ENCODE measurements at regions not wholly inside any gene's neighbourhood (a gene's known extent, or its start where the extent isn't known, plus 50 kb on each side); places are given as distances from the start of the nearest gene placed in this dataset.

- no peaks in the 10 kb centered on the region for H3K36me3 ChIP-seq (replicated peaks; ENCODE audit: insufficient read depth, low read length)
- TF ChIP-seq CTCF (IDR thresholded peaks at IDR 0.05; ENCODE audit: low read length) (no peak), EZH2 (optimal IDR thresholded peaks at IDR 0.05; ENCODE audit: low read depth, low read length) (no peak), EZH2phosphoT487 (IDR thresholded peaks at IDR 0.05; ENCODE audit: low read length) (no peak)
- H3K27ac ChIP-seq (ENCODE audit: low read length): no peak overlapping the region
- no peaks in the 10 kb centered on the region for H3K9me2 ChIP-seq (replicated peaks; ENCODE audit: insufficient read depth, low read length)
- H3K4me2 ChIP-seq (ENCODE audit: low read depth, low read length): no peak overlapping the region
- H3K9me3 ChIP-seq (replicated peaks; ENCODE audit: insufficient read depth, low read length): no peaks in the 10 kb centered on the region
- no peak overlapping the region for H3K4me3 ChIP-seq (ENCODE audit: low read length)
- no peaks in the 10 kb centered on the region for H3K27me3 ChIP-seq (replicated peaks; ENCODE audit: insufficient read depth, low read length)
- H3K79me2 ChIP-seq (ENCODE audit: low read length): peaks cover 17% of the 10 kb centered on the region; the same call in 1 of the 2 replicates
- H3K4me1 ChIP-seq (ENCODE audit: low read length): peaks cover 70% of the 10 kb centered on the region
- no peaks in the 10 kb centered on the region for H4K20me1 ChIP-seq (ENCODE audit: insufficient read depth, low read length)
- no peak for DNase-seq
- peaks cover 30% of the 10 kb centered on the region for H3F3A ChIP-seq (ENCODE audit: insufficient read depth, low read length)
- H2AFZ ChIP-seq (ENCODE audit: low read length): no peak overlapping the region
- H3K9ac ChIP-seq (ENCODE audit: low read length): no peak overlapping the region
Observed at GRCh38 chr2:47304654-47305053, 64.5 kb upstream of the EPCAM start.

- H3K4me3 ChIP-seq (ENCODE audit: low read length): no peak overlapping the region
- no peaks in the 10 kb centered on the region for H3K9me3 ChIP-seq (replicated peaks; ENCODE audit: insufficient read depth, low read length)
- H3K4me1 ChIP-seq (ENCODE audit: low read length): peaks cover 71% of the 10 kb centered on the region
- peak overlapping the region; percentile 25; the same call in 1 of the 2 replicates for H3K27ac ChIP-seq (ENCODE audit: low read length)
- peaks cover 24% of the 10 kb centered on the region for H3F3A ChIP-seq (ENCODE audit: insufficient read depth, low read length)
- H2AFZ ChIP-seq (ENCODE audit: low read length): no peak overlapping the region
- H4K20me1 ChIP-seq (ENCODE audit: insufficient read depth, low read length): no peaks in the 10 kb centered on the region
- H3K79me2 ChIP-seq (ENCODE audit: low read length): peaks cover 17% of the 10 kb centered on the region; the same call in 1 of the 2 replicates
- no peak for TF ChIP-seq EZH2phosphoT487 (IDR thresholded peaks at IDR 0.05; ENCODE audit: low read length)
- TF ChIP-seq EZH2 (optimal IDR thresholded peaks at IDR 0.05; ENCODE audit: low read depth, low read length): no peak
- no peak for TF ChIP-seq CTCF (IDR thresholded peaks at IDR 0.05; ENCODE audit: low read length)
- no peak overlapping the region; the same call in 1 of the 2 replicates for H3K4me2 ChIP-seq (ENCODE audit: low read depth, low read length)
- no peaks in the 10 kb centered on the region for H3K9me2 ChIP-seq (replicated peaks; ENCODE audit: insufficient read depth, low read length)
- H3K36me3 ChIP-seq (replicated peaks; ENCODE audit: insufficient read depth, low read length): no peaks in the 10 kb centered on the region
- no peak for DNase-seq
- H3K9ac ChIP-seq (ENCODE audit: low read length): no peak overlapping the region
- no peaks in the 10 kb centered on the region for H3K27me3 ChIP-seq (replicated peaks; ENCODE audit: insufficient read depth, low read length)
Observed at GRCh38 chr2:47303341-47304148, 65.6 kb upstream of the EPCAM start.

GRCh38 chr2:47302308-47302707 is 66.8 kb upstream of the EPCAM start:
- H4K20me1 ChIP-seq (ENCODE audit: insufficient read depth, low read length): no peaks in the 10 kb centered on the region
- no peak for DNase-seq
- H3K36me3 ChIP-seq (replicated peaks; ENCODE audit: insufficient read depth, low read length): no peaks in the 10 kb centered on the region
- H3K9me2 ChIP-seq (replicated peaks; ENCODE audit: insufficient read depth, low read length): no peaks in the 10 kb centered on the region
- H3K27ac ChIP-seq (ENCODE audit: low read length): peak overlapping the region; percentile 97
- no peaks in the 10 kb centered on the region for H3K27me3 ChIP-seq (replicated peaks; ENCODE audit: insufficient read depth, low read length)
- peak overlapping the region; percentile 78 for H3K9ac ChIP-seq (ENCODE audit: low read length)
- TF ChIP-seq EZH2 (optimal IDR thresholded peaks at IDR 0.05; ENCODE audit: low read depth, low read length) (no peak), EZH2phosphoT487 (IDR thresholded peaks at IDR 0.05; ENCODE audit: low read length) (no peak), CTCF (IDR thresholded peaks at IDR 0.05; ENCODE audit: low read length) (no peak)
- H3K9me3 ChIP-seq (replicated peaks; ENCODE audit: insufficient read depth, low read length): no peaks in the 10 kb centered on the region
- peaks cover 24% of the 10 kb centered on the region for H3F3A ChIP-seq (ENCODE audit: insufficient read depth, low read length)
- H3K79me2 ChIP-seq (ENCODE audit: low read length): peaks cover 8% of the 10 kb centered on the region; the same call in 1 of the 2 replicates
- H3K4me2 ChIP-seq (ENCODE audit: low read depth, low read length): peak overlapping the region; percentile 84
- no peak overlapping the region for H3K4me3 ChIP-seq (ENCODE audit: low read length)
- H3K4me1 ChIP-seq (ENCODE audit: low read length): peaks cover 60% of the 10 kb centered on the region
- H2AFZ ChIP-seq (ENCODE audit: low read length): no peak overlapping the region
